HEK293 (cell line): ENCODE measurements at regions not wholly inside any gene's neighbourhood (a gene's known extent, or its start where the extent isn't known, plus 50 kb on each side); places are given as distances from the start of the nearest gene placed in this dataset.

Experiments used
- ZFP3 ChIP-seq: fragments of 450-650 bp; formaldehyde crosslinking; IDR thresholded peaks from 2 replicates; pipeline ENCODE4 v1.5.1; 2016; ENCODE audit warnings: low read depth, missing biosample characterization, missing genetic modification characterization
- ZNF670 ChIP-seq: fragments of 450-650 bp; formaldehyde crosslinking; IDR thresholded peaks from 2 replicates; pipeline ENCODE4 v1.5.1; 2016; ENCODE audit warnings: missing biosample characterization, missing genetic modification characterization, low read depth
- TF ChIP-seq, protein P1 (sequence below): fragments of 450-650 bp; formaldehyde crosslinking; IDR thresholded peaks from 2 replicates; pipeline ENCODE4 v1.5.1; 2016; ENCODE audit warnings: missing biosample characterization, missing genetic modification characterization
- TF ChIP-seq, protein P2 (sequence below): fragments of 450-650 bp; formaldehyde crosslinking; IDR thresholded peaks from 2 replicates; pipeline ENCODE4 v1.5.1; 2016; ENCODE audit warnings: missing biosample characterization, missing genetic modification characterization

DNA sequence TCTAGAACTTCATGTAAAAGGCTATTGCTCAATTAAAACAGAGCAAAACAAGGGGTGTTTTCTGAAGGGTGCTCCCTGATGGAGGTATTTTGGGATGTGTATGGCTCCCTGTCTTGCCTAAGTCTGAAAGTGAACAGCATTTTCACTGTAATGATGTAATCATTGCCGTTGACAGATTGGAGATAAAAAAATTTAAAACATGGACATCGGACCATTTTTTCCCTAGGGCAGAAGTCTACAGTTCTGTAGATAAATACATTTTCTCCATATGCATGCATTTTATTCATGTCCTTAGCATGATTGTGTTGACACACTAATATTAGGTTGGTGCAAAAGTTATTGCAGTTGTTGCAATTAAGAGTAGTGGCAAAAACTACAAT lies 85.1 kb upstream of the ATXN1 start:
- TF ChIP-seq, protein P1, sequence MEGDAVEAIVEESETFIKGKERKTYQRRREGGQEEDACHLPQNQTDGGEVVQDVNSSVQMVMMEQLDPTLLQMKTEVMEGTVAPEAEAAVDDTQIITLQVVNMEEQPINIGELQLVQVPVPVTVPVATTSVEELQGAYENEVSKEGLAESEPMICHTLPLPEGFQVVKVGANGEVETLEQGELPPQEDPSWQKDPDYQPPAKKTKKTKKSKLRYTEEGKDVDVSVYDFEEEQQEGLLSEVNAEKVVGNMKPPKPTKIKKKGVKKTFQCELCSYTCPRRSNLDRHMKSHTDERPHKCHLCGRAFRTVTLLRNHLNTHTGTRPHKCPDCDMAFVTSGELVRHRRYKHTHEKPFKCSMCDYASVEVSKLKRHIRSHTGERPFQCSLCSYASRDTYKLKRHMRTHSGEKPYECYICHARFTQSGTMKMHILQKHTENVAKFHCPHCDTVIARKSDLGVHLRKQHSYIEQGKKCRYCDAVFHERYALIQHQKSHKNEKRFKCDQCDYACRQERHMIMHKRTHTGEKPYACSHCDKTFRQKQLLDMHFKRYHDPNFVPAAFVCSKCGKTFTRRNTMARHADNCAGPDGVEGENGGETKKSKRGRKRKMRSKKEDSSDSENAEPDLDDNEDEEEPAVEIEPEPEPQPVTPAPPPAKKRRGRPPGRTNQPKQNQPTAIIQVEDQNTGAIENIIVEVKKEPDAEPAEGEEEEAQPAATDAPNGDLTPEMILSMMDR (tag by site-specific recombination): no peak
- TF ChIP-seq, protein P2, sequence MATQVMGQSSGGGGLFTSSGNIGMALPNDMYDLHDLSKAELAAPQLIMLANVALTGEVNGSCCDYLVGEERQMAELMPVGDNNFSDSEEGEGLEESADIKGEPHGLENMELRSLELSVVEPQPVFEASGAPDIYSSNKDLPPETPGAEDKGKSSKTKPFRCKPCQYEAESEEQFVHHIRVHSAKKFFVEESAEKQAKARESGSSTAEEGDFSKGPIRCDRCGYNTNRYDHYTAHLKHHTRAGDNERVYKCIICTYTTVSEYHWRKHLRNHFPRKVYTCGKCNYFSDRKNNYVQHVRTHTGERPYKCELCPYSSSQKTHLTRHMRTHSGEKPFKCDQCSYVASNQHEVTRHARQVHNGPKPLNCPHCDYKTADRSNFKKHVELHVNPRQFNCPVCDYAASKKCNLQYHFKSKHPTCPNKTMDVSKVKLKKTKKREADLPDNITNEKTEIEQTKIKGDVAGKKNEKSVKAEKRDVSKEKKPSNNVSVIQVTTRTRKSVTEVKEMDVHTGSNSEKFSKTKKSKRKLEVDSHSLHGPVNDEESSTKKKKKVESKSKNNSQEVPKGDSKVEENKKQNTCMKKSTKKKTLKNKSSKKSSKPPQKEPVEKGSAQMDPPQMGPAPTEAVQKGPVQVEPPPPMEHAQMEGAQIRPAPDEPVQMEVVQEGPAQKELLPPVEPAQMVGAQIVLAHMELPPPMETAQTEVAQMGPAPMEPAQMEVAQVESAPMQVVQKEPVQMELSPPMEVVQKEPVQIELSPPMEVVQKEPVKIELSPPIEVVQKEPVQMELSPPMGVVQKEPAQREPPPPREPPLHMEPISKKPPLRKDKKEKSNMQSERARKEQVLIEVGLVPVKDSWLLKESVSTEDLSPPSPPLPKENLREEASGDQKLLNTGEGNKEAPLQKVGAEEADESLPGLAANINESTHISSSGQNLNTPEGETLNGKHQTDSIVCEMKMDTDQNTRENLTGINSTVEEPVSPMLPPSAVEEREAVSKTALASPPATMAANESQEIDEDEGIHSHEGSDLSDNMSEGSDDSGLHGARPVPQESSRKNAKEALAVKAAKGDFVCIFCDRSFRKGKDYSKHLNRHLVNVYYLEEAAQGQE (tag by site-specific recombination): no peak
- TF ChIP-seq ZNF670 (no peak), ZFP3 (tag by site-specific recombination) (no peak)
